ENCODE measurements at regions not wholly inside any gene's neighbourhood (a gene's known extent, or its start where the extent isn't known, plus 50 kb on each side); places are given as distances from the start of the nearest gene placed in this dataset.

GRCh38 chr9:80632041-80632440 is 1057.3 kb downstream of the TLE1 start:
- TF ChIP-seq POLR2A (IDR thresholded peaks at IDR 0.05) (no peak), CTCF (IDR thresholded peaks at IDR 0.05) (no peak)

Data from upper lobe of left lung (tissue), 4 donors.